Cardiac fibroblast (primary cell): ENCODE measurements at regions not wholly inside any gene's neighbourhood (a gene's known extent, or its start where the extent isn't known, plus 50 kb on each side); places are given as distances from the start of the nearest gene placed in this dataset.

Source experiments
- DNase-seq, 2 donors: peaks; one replicate each; pipeline versions ENCODE4 v3.0.0 to v3.0.0-alpha.2; 2010; ENCODE audit warnings: low read depth in 2 of 2
- H3K4me3 ChIP-seq, 2 donors: replicated peaks in 1 of 2; 1 replicate in 1 of 2; 2 replicates in 1 of 2; pipeline ENCODE4 v1.5.1; 2011; ENCODE audit warnings: low read depth in 2 of 2, low read length in 2 of 2, mild to moderate bottlenecking in 2 of 2, moderate library complexity in 1 of 2
- TF ChIP-seq, protein P1 (sequence below): IDR thresholded peaks from one replicate; pipeline ENCODE4 v1.5.1; 2011; ENCODE audit warnings: low read depth, mild to moderate bottlenecking, low read length, inconsistent platforms

DNA sequence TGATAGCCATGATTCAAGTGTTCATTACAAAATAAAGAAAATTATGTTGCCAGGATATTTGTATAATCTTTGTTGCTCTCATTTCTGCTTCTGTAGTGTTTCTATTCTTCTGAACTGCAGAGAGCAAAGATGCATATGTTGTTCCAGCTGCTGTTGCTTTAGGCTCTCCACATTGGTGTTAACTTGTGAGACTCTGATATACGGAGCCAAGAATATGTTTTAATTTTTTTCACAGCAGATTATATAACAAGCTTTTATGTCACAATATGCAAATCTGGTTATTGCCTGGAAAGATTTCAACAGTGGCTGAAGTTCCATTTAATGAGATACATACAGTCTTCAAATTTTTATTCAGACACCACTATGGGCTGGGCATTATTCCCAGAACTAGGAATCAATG is 655.0 kb downstream of the GRXCR1 start:
- TF ChIP-seq, protein P1, sequence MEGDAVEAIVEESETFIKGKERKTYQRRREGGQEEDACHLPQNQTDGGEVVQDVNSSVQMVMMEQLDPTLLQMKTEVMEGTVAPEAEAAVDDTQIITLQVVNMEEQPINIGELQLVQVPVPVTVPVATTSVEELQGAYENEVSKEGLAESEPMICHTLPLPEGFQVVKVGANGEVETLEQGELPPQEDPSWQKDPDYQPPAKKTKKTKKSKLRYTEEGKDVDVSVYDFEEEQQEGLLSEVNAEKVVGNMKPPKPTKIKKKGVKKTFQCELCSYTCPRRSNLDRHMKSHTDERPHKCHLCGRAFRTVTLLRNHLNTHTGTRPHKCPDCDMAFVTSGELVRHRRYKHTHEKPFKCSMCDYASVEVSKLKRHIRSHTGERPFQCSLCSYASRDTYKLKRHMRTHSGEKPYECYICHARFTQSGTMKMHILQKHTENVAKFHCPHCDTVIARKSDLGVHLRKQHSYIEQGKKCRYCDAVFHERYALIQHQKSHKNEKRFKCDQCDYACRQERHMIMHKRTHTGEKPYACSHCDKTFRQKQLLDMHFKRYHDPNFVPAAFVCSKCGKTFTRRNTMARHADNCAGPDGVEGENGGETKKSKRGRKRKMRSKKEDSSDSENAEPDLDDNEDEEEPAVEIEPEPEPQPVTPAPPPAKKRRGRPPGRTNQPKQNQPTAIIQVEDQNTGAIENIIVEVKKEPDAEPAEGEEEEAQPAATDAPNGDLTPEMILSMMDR = no peak
- DNase-seq = no peak

DNA sequence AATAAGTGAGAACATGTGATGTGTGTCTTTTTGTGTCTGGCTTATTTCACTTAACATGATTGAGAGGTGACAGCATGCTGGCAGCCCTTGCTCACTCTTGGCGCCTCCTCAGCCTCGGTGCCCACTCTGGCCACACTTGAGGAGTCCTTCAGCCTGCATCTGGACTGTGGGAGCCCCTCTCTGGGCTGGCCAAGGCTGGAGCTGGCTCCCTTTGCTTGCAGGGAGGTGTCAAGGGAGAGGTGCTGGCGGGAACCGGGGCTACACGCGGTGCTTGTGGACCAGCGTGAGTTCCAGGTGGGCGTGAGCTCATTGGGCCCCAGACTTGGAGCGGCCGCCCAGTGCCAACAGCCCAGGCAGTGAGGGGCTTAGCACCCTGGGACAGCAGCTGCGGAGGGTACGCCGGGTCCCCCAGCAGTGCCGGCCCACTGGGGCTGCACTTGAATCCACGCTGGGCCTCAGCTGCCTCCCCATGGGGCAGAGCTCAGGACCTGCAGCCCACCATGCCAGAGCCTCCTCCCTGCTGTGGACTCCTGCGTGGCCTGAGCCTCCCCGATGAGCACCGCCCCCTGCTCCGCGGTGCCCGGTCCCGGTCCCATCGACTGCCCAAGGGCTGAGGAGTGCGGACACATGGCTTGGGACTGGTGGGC is 658.6 kb downstream of the GRXCR1 start:
- no peak overlapping the region for H3K4me3 ChIP-seq
- no peak for DNase-seq
- TF ChIP-seq, protein P1 = no peak

More for the DNA sequence above, 655.0 kb downstream of the GRXCR1 start:
- H3K4me3 ChIP-seq = no peak overlapping the region

DNA sequence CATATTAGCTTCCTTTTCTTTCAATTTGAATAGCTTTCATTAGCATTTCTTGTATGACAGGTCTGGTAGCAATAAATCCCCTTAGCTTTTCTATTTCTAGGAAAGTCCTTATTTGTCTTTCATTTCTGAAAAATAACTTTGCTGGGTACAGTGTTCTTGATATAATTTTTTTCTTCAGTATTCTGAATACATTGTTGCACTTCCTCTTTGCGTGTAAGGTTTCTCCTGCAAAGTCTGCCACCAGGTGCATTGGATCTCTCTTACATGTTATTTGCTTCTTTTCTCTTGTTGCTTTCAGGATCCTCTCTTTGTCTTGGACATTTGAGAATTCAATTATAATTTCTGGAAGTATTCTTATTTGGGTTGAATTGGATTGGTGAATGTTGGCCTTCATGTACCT is 663.7 kb downstream of the GRXCR1 start:
- no peak overlapping the region for H3K4me3 ChIP-seq
- DNase-seq = no peak
- TF ChIP-seq, protein P1 = no peak

DNA sequence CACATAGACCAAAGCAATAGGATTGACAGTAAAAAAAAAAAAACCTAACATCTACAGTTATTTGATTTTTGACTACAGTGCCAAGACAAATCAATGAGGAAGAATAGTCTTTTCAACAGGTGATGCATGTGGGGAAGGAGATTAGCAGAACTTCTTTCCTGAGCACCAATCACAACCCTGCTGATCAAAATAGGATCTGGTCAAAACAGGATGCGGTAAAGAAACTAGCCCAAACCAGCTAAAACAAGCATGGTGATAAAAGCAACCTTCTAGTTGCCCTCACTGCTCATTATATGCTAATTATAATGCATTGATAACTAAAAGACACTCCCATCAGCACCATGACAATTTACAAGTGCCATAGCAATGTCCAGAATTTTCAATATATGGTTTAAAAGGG is 667.5 kb downstream of the GRXCR1 start:
- TF ChIP-seq, protein P1 = no peak
- DNase-seq = no peak
- H3K4me3 ChIP-seq = no peak overlapping the region

DNA sequence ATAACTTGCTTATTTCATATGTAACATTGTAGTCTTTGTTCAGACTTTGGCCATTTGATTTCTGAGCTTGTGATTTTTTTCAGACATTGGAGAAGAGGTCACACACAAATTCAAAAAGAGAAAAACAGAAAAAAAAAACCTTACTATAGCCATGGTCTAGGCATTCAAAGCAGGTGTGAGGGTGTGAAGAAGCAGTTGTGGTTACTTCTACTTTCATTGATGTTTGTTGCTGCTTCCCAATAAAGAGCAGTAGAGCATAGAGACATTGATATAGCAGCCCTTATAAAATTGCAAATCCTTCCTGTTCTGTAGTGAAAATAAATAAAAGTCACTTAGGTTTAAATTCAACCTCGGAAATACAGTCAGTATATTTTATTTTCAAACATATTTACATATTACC is 671.6 kb downstream of the GRXCR1 start:
- TF ChIP-seq, protein P1 = no peak
- no peak overlapping the region for H3K4me3 ChIP-seq
- DNase-seq = no peak

DNA sequence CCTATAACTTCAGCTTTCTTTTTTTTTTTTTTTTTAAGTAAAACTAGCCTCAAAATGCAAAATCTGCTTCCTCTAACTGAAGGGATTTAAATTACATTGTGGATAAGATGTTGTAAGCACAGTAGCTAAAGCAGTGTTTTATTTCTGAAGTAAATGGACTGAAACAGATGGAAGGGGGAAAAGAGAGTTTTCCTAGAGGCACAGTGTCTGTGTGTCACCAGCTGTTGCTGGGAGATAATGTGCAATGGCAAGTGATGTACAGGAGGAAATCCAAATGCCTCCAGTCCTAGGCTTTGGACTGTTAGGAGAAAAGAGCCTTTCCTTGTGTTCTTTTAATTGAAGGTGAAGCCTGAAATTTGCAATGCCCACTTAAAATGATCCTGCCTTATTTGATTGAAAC is 672.1 kb downstream of the GRXCR1 start:
- no peak overlapping the region for H3K4me3 ChIP-seq
- no peak for DNase-seq
- TF ChIP-seq, protein P1 = no peak

DNA sequence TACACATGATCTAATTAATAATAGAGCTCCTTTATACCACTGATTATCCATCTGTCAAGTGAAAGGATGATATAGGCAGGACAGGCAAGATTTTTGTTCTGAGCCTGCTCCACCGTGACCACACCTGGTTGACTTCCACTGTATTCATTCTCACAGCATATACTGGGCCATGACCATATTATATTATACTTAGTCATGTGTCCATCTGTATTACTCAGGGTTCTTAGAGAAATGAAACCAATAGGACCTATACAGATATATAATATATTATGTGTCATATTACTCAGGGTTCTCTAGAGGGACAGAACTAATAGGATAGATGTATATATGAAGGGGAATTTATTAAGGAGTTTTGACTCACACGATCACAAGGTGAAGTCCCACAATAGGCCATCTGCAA is 675.1 kb downstream of the GRXCR1 start:
- TF ChIP-seq, protein P1 = no peak
- no peak overlapping the region for H3K4me3 ChIP-seq
- DNase-seq = no peak
